Esophagus mucosa (tissue), 1 donor: ENCODE measurements at regions not wholly inside any gene's neighbourhood (a gene's known extent, or its start where the extent isn't known, plus 50 kb on each side); places are given as distances from the start of the nearest gene placed in this dataset.
"Not testable (repeated sequence)": the region's sequence is repeated elsewhere in the genome, so short reads cannot be mapped to it uniquely, and the experiment has no call there.

ENCODE experiments used
- ATAC-seq: fragments of 200-7000 bp; cut with Tn5 transposase; one replicate; pipeline ENCODE4 v1.9.1; 2020
- donor health status: DM: yes; HTN: yes; CAD: no.

GRCh38 chr4:64216741-64217140 is 192.5 kb downstream of the TECRL start:
- no peak for ATAC-seq

GRCh38 chr4:64205376-64205775 is 203.9 kb downstream of the TECRL start:
- ATAC-seq = no peak

GRCh38 chr4:64200001-64200555 is 209.2 kb downstream of the TECRL start:
- ATAC-seq = no peak

DNA sequence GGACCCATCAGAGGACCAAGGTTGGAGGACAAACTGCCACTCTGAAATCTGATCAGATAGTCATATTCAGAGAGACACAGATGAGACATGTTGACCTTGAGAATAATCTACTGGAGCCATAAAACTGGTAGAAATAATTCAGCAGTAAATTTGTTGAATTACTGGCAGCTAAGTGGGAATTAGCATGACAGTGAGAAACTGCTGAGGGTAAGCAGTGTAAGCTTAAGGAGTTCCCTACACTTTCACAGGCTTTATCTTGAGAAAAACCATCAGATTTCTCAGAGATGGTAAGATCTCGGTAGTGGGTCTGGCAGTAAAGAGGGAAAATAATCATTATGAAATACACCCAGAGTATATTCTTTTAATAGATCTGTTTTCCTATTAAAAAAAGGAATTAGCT is 213.7 kb downstream of the TECRL start:
- ATAC-seq = no peak

DNA sequence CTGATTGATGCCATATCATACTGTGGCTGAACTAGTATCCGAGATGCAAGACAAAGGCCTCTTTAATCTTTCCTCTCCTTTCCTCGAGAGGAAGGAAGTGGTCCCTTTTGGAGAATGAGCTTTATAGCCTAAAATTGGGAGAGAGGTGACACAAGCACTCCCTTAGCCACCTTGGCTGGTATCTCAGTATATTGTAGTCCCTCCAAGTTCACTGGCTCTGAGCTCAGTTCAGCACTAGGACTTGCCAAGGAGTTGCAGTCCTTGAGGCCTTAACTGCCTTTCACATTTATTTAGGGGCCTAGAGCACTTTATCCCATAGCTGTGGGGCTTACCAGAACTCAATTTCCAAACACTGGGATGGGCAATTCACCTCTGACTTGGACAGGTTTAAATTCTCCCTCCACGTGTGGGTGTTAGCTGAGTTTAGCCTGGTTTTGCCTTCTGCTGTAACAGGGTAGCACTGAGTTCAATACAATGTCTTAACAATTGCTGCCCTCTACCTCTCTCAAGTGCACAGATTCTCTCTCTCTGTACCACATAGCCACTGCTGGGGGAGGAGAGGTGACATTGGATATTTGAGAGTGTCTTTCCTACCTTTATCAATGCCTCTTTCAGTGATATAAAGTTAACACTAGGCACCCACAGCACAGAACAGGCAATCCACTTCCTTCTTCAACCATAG is 216.4 kb downstream of the TECRL start:
- no peak for ATAC-seq

DNA sequence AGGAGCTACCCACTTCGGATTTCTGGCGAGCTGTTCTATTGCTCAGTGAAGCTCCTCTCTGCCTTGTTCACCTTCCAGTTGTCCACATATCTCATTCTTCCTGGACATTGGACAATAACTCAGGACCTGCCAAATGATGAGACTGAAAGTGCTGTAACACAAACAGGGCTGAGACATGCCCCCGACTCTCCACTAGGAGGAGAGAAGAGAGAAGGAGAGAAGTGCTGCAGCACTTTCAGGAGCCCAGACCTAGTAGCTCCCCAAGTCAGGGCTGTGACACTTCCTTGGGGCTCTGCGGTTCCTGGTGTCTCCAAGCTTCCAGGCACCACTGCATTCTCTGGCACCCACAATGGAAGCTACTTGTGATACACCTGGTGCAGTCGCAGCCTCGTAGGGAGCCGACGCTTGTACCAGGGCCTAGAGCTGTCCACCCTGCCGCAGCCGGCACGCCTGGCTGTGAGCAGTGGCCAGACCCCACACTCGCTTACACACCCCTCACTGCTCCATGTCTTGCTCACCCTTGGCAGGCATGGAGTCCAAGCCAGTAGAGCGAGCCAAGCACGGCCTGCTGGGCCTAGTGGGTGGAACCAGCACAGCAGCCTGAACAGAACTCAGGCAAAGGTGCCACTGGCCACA is 234.9 kb downstream of the TECRL start:
- no peak for ATAC-seq

DNA sequence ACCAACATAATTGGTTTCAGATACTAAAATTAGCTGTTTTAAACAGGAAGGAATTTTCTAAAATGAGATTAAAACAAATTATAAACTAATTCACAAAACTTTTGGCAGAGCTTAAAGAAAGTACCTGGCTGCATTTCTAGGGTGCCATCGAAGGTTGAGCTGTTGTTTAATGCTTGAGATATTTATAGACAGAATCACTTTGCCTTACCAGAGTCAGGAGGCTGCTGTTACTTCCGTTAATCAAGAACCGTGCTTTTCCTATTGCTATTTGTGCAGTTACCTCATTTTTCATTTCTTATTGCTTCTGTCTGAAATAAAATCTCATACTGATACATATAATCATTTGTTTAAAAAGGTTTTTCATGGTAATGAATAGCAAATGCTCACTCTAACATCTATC is 242.9 kb downstream of the TECRL start:
- no peak for ATAC-seq

DNA sequence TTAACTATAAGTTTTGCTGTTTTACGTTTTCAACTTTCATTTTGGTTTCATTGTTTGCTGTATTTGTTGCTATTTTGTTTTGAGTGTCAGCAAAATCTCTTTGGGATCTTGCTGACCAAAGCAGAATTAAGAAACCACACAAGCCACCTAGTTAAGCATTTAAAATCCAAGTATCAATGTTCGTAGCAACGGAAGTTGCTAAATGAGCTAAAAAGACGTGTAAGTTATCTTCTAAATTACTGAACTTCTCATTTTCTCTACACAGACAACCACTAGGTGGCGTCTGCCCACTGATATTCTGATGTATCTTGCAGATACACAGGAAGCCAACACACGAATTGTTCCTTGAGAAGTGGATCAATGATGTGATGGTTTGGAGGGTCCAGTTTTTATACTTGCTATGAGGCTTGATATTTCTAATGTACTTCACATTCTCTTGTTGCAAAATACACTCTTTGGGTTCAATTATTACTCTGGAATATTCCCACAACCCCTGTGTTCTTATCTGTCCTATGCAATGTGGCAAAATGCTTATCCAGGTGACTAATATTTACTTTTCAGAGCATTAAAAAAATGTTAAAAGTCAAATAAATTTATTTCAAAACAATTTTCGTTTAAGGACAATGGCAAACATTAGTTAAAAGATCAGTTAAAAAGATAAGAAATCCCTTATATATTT is 250.5 kb downstream of the TECRL start:
- no peak for ATAC-seq

- ATAC-seq = no peak
Observed at GRCh38 chr4:64157397-64157796, 251.9 kb downstream of the TECRL start.

- no peak for ATAC-seq
Observed at GRCh38 chr4:64156253-64156652, 253.0 kb downstream of the TECRL start.

GRCh38 chr4:64146030-64146429 is 263.2 kb downstream of the TECRL start:
- ATAC-seq = no peak

DNA sequence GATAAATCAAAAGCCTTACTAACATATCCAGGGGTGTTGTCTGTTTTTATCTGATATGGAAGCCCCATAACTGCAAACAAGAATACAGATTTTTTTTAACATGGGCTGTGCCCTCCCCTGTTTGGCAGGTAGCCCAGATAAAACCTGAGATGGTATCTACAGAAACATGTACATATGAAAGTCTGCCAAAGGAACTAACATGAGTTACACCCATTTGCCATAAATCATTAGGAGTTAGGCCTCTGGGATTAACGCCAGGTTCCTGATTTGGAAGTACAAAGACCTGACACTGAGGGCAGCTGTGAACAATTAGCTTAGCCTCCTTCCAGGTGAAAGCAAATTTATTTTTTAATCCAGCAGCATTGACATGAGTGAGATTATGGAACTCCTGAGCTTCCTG is 264.3 kb downstream of the TECRL start:
- no peak for ATAC-seq

DNA sequence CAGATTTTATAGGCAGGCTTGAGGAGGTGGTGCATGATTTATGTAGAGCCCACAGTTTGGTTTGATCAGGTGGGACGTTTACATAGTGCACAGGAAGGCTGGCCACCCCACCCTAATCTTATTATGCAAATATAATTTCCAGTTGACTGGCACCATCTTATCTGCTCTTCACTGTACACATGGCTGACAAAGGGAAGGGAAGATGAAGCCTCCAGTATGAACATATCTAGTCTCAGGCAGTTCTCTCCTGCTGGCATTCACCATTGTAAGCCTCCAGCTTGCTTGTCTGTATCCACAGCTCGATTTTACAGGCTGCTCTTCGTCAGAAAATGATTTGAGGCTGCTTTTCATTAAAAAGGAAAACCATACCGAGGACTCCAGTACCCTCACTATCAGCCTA is 278.3 kb downstream of the TECRL start:
- no peak for ATAC-seq

DNA sequence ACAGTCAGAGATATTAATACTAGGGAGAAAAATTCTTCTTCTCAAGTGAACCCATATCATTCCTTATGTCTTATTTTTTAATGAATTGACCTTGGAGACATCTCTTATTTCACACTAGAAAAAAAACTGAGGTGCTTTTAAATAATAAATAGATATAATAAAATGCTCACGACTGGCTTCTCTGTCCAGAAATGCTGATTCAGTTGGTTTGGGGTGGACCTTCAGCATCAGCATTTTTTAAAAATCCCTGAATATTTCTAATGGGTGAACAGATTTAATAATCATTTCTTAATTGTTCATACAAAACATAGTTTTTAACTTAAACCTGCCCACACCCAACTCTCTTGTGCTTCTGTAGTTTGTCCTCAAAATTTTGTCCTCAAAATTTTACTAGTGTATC is 283.9 kb downstream of the TECRL start:
- no peak for ATAC-seq

- ATAC-seq = peak; percentile 81
Observed at GRCh38 chr4:64121803-64122202, 287.4 kb downstream of the TECRL start.

DNA sequence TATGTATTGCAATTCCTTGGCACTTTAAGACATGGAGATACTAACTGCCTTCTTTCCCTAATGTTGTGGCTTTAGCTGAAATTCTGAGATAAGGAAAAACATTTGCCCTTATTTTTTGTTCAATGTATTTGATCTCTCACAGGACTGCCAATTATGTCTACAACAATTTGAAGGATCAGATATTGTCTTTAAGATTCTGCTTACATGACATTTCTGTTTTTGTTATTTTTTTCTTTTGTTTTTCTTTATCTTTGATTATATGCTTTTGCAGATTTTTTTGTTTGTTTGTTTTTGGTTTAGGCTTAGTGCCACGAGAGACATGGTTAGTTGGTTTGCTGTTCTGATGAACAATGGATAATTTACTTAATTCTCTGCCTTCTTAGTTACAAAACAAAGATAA is 303.3 kb downstream of the TECRL start:
- ATAC-seq = no peak

DNA sequence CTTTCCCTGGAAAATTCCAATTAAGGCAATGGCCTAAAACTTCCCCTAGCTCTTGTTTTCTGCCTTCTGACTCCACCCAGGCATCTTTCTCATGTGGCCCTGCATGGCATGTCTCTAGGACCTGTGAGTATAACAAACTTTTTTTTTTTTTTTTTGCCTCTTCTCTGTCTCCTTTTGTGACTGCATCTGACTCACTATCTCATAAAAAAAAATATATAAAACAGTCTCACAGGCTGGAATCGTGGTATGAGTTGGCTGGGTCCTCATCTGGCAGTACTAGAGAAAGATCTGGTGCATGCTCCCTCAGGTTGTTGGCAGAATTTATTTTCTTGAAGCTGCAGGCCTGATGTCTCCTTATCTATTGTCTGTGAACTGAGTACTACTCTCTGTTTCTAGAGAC is 313.9 kb downstream of the TECRL start:
- ATAC-seq = no peak

- no peak for ATAC-seq
Observed at GRCh38 chr4:64079316-64079715, 329.9 kb downstream of the TECRL start.

DNA sequence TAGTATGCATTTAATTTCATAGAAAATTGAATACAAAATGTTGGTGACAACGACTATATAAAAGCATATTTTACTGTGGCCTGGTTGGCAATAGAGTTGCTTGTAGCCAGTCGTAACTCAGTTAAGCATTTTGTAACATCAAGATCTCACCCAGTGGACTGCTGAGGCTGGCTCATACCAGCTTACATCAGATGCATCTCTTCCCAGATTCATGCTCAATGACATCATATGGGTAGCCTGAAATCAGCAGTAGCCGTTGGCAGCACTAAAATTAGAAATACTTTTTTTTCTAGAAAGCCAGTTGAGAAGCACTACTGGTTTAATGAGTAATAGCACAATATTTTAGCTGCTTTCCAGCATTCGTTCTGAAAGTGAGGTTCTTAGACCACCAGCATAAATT is 341.2 kb downstream of the TECRL start:
- ATAC-seq = no peak

DNA sequence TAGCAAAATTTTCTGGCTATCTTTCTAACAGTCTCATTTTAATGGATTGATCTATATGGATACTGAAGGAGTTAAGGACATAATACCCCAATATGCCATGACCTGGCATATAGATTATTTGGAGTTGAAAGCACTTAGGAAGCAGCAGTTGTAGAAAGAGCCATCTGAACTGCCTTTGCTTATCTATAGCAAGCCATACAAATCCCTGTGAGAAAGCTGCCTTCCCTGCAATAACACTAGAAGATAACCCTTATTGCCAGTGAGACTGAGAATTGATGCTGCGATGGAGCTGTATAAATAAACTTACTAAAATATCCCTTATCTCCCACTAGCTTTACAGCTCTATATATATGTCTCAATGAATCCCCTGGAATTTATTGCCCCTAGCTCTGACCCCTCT is 346.3 kb downstream of the TECRL start:
- no peak for ATAC-seq

- not testable (repeated sequence) for ATAC-seq
Observed at GRCh38 chr4:64037033-64037432, 372.2 kb downstream of the TECRL start.

- no peak for ATAC-seq
Observed at GRCh38 chr4:64022560-64022959, 386.7 kb downstream of the TECRL start.

DNA sequence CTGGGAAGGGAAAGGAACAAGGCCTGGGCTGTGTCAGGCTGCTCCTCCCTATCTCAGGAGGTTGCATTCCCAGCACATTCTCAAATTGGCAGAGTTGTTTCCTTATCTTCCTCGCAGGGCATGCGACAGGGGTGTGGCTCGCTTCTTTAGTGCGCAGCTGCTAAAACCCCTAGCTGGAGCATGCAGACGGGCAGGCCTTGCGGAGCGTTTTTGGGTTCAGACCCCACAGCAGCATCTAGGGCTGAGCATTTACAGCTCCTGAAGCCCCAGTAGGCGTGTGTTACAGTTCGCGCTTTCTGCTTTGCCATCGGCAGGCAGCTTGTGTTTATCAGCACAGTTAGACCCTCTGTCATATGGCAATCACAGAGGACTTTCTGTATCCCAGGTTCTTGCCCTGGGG is 392.4 kb downstream of the TECRL start:
- no peak for ATAC-seq

DNA sequence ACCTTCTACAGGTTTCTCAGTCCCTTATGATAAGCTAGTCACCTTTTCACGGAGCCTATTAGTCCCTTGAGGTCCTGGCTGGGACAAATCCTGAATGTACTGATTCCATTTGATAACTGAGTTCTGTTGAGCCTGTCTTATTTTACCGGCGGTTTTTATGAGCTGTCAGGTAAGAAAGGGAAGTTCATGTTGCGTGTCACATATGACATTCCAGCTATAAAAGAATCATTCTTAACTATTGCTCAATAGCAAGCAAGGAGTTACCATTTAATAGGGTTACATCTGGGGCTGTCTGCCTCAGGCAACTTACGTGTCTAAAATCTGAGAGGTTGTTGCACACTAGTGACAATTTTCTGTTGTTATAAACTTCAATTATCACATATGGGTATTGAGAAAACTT is 394.6 kb downstream of the TECRL start:
- no peak for ATAC-seq
